Endothelial cell of umbilical vein (primary cell): ENCODE measurements at regions not wholly inside any gene's neighbourhood (a gene's known extent, or its start where the extent isn't known, plus 50 kb on each side); places are given as distances from the start of the nearest gene placed in this dataset.

ENCODE experiments used
- BruUV-seq: library from RNA; stranded (reverse); fragments of 400-500 nt; replicated peaks from 2 replicates; lab custom pipeline; 2021; lab: Mats Ljungman, UMichigan
- CTCF ChIA-PET: fragments of 300-600, 350-600 bp; sonication (Branson Sonifier 250); formaldehyde crosslinking; loops from one replicate; lab custom pipeline; 2021; ENCODE audit warnings: antibody characterized with exemption, inconsistent platforms; lab: Charles Lee
- POLR2A ChIA-PET: fragments of 300-600, 350-600 bp; sonication (Branson Sonifier 250); formaldehyde crosslinking; loops from one replicate; lab custom pipeline; 2021; ENCODE audit warnings: antibody characterized with exemption, inconsistent platforms; lab: Charles Lee
- DNase-seq: peaks from one replicate; pipeline ENCODE4 v3.0.0-alpha.2; 2011; ENCODE audit warnings: low read depth, low spot score
- FAIRE-seq: peaks from 2 replicates; lab custom pipeline; 2011; peaks lifted over from hg19 to GRCh38; lab: Jason Lieb, UNC
- H2AFZ ChIP-seq: 2 replicates; pipeline ENCODE4 v1.6.0; 2012; ENCODE audit warnings: low read depth, low read length, control low read depth, inconsistent platforms
- H3K27ac ChIP-seq: 2 replicates; pipeline ENCODE4 v1.5.1; 2011; ENCODE audit warnings: low read depth, mild to moderate bottlenecking, control low read depth, low read length, moderate library complexity; ENCODE audit not compliant: insufficient read depth
- H3K27me3 ChIP-seq, 2 experiments: 2 replicates each; pipeline versions ENCODE4 v1.6.0 to v1.6.1; 2011; ENCODE audit warnings: low read length in 2 of 2, mixed read lengths in 1 of 2; ENCODE audit not compliant: control insufficient read depth in 2 of 2, insufficient read depth in 2 of 2
- H3K36me3 ChIP-seq, 2 experiments: 2 replicates in 1 of 2; 3 replicates in 1 of 2; pipeline ENCODE4 v1.5.1; 2011; ENCODE audit warnings: low read length in 2 of 2, mild to moderate bottlenecking in 1 of 2, moderate library complexity in 1 of 2; ENCODE audit not compliant: control insufficient read depth in 2 of 2, insufficient read depth in 2 of 2; ENCODE audit errors: extremely low read depth in 1 of 2
- H3K4me1 ChIP-seq: 3 replicates; pipeline ENCODE4 v1.5.1; 2011; ENCODE audit warnings: mild to moderate bottlenecking, low read length; ENCODE audit not compliant: control insufficient read depth, insufficient read depth; ENCODE audit errors: extremely low read depth
- H3K4me2 ChIP-seq: 2 replicates; pipeline ENCODE4 v1.6.1; 2011; ENCODE audit warnings: low read length, control low read depth, mixed read lengths; ENCODE audit not compliant: insufficient read depth
- H3K4me3 ChIP-seq, 3 experiments: fragments of 200-600 bp in 1 of 3; sonication (generic), shearing (Covaris generic) in 1 of 3; replicated peaks in 1 of 3; 2 replicates each; pipeline ENCODE4 v1.5.1; 2011 to 2016; ENCODE audit warnings: control low read depth in 3 of 3, low read length in 3 of 3, mild to moderate bottlenecking in 2 of 3, inconsistent platforms in 1 of 3, low read depth in 1 of 3, moderate library complexity in 1 of 3; ENCODE audit not compliant: insufficient read depth in 1 of 3
- H3K79me2 ChIP-seq: 2 replicates; pipeline ENCODE4 v1.6.0; 2012; ENCODE audit warnings: low read length, inconsistent platforms; ENCODE audit not compliant: control insufficient read depth, insufficient read depth
- H3K9ac ChIP-seq: replicated peaks from 2 replicates; pipeline ENCODE3; 2011; ENCODE audit warnings: low read length, control low read depth; ENCODE audit not compliant: insufficient read depth; ENCODE audit errors: extremely low read depth
- H3K9me1 ChIP-seq: replicated peaks from 3 replicates; pipeline ENCODE4 v1.6.0; 2011; ENCODE audit warnings: mild to moderate bottlenecking, low read length; ENCODE audit not compliant: control insufficient read depth, insufficient read depth; ENCODE audit errors: extremely low read depth
- H3K9me3 ChIP-seq: replicated peaks from 2 replicates; pipeline ENCODE4 v1.5.1; 2012; ENCODE audit warnings: low read length, inconsistent platforms; ENCODE audit not compliant: control insufficient read depth, insufficient read depth
- H4K20me1 ChIP-seq: replicated peaks from 2 replicates; pipeline ENCODE3; 2011; ENCODE audit warnings: mild to moderate bottlenecking, low read length; ENCODE audit not compliant: control insufficient read depth, insufficient read depth; ENCODE audit errors: extremely low read depth
- EZH2 ChIP-seq: IDR thresholded peaks from 2 replicates; pipeline ENCODE4 v1.6.1; 2012; ENCODE audit warnings: borderline replicate concordance, low read depth, mild to moderate bottlenecking, moderate library complexity, low read length, inconsistent platforms; ENCODE audit not compliant: severe bottlenecking
- GATA2 ChIP-seq: IDR thresholded peaks from 2 replicates; pipeline ENCODE4 v1.7.0; 2011; ENCODE audit warnings: low read depth, mild to moderate bottlenecking, moderate library complexity, mixed read lengths, low read length; ENCODE audit not compliant: insufficient read length, insufficient read depth
- JUN ChIP-seq: IDR thresholded peaks from 2 replicates; pipeline ENCODE4 v1.6.1; 2011; ENCODE audit warnings: borderline replicate concordance, low read depth; ENCODE audit not compliant: insufficient read length, insufficient read depth
- MYC ChIP-seq: IDR thresholded peaks from one replicate; pipeline ENCODE4 v1.6.1; 2011; ENCODE audit warnings: mild to moderate bottlenecking, low read depth, low read length
- POLR2A ChIP-seq: IDR thresholded peaks from 2 replicates; pipeline ENCODE4 v1.6.1; 2012; ENCODE audit warnings: low read depth, mild to moderate bottlenecking, control low read depth, low read length
- POLR2AphosphoS5 ChIP-seq: IDR thresholded peaks from 2 replicates; pipeline ENCODE4 v1.6.1; 2012; ENCODE audit warnings: low read depth, mild to moderate bottlenecking, control low read depth, low read length, moderate library complexity; ENCODE audit not compliant: insufficient read depth
- dilution Hi-C: fragments of 300-500 bp; cut with MboI; formaldehyde crosslinking; loops from one replicate; pipeline ENCODE4 v1.15.0; 2019; ENCODE audit warnings: low sequenced_read_pairs; ENCODE audit not compliant: extremely low pct_ligation_motif_present
- intact Hi-C: fragments of 100-400 bp; cut with micrococcal nuclease; formaldehyde crosslinking; loops from one replicate; pipeline ENCODE4 v1.10.0; 2022
- TF ChIP-seq, protein P1 (sequence below), 2 donors: IDR thresholded peaks; 1 replicate in 1 of 2; 2 replicates in 1 of 2; pipeline ENCODE4 v1.5.1; 2011; ENCODE audit warnings: low read length in 2 of 2, mild to moderate bottlenecking in 2 of 2, moderate library complexity in 2 of 2, control low read depth in 1 of 2, inconsistent platforms in 1 of 2, low read depth in 1 of 2; ENCODE audit not compliant: insufficient read depth in 1 of 2; ENCODE audit errors: extremely low read depth in 1 of 2
- TF ChIP-seq, protein P2 (sequence below): IDR thresholded peaks from 2 replicates; pipeline ENCODE4 v1.6.1; 2011; ENCODE audit not compliant: insufficient read depth, insufficient read length

DNA sequence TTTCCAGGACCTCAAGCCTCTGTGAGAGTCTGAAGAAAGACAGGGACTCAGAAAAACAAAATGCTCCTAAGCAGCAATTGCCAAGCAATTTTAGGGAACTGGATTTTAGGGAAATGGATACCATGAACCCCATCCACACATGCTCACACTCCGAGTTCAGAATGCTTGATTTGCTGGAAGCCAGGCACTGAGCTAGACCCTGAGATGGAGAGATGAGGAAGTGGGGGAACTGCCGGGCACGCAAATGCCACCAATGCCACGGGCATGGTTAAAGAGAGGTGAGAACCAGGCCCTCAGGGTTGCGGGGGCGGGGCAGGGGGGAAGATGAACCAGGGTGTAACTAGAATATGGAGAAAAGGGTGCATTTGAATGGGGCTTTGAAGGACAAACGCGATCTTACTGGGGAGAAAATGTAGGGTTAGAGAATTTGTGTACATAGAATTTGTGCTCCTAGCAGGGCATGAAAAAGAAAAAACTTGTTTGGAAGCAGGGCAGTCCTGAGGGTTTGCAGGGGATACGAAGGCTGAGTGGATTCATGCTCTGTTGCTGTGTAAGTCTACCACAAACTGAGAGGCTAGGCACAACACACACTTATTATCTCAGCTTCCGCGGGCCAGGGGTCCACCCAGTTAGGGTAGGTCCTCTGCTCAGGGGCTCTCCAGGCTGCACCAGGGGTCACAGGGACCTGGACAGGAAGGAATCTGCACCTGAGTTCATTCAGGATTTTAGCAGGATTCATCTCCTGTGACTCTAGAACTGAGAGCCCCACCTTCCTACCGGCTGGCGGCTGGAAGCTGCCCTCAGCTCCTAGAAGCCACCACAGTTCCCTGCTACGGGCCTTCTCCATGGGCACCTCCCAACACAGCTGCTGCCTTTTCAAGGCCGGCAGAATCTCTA lies 108.0 kb downstream of the SNX5 start:
- H3K4me3 ChIP-seq: no peak overlapping the region
- no peak overlapping the region for H3K4me2 ChIP-seq
- ChIA-PET CTCF (no interaction called here), POLR2A (no interaction called here)
- DNase-seq (no peak), FAIRE-seq (no peak)
- peaks cover 2% of the 10 kb centered on the region in 2 experiments for H3K27me3 ChIP-seq
- H4K20me1 ChIP-seq: no peaks in the 10 kb centered on the region
- H3K4me1 ChIP-seq: no peaks in the 10 kb centered on the region
- H3K79me2 ChIP-seq: no peaks in the 10 kb centered on the region
- BruUV-seq: no TSS peak
- TF ChIP-seq, protein P1, sequence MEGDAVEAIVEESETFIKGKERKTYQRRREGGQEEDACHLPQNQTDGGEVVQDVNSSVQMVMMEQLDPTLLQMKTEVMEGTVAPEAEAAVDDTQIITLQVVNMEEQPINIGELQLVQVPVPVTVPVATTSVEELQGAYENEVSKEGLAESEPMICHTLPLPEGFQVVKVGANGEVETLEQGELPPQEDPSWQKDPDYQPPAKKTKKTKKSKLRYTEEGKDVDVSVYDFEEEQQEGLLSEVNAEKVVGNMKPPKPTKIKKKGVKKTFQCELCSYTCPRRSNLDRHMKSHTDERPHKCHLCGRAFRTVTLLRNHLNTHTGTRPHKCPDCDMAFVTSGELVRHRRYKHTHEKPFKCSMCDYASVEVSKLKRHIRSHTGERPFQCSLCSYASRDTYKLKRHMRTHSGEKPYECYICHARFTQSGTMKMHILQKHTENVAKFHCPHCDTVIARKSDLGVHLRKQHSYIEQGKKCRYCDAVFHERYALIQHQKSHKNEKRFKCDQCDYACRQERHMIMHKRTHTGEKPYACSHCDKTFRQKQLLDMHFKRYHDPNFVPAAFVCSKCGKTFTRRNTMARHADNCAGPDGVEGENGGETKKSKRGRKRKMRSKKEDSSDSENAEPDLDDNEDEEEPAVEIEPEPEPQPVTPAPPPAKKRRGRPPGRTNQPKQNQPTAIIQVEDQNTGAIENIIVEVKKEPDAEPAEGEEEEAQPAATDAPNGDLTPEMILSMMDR (IDR thresholded peaks at IDR 0.05; ENCODE audit: extremely low read depth in 1 of 2, insufficient read depth in 1 of 2, low read depth in 1 of 2, low read length in 2 of 2): no peak
- TF ChIP-seq POLR2A: no peak
- no peak for TF ChIP-seq GATA2
- no peak for TF ChIP-seq EZH2
- TF ChIP-seq, protein P2, sequence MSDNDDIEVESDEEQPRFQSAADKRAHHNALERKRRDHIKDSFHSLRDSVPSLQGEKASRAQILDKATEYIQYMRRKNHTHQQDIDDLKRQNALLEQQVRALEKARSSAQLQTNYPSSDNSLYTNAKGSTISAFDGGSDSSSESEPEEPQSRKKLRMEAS: no peak
- TF ChIP-seq POLR2AphosphoS5: no peak
- no peak for TF ChIP-seq JUN
- TF ChIP-seq MYC: no peak
- H3K9me3 ChIP-seq: no peaks in the 10 kb centered on the region
- intact Hi-C loops (no loop called here), dilution Hi-C loops (no loop called here)
- no peak overlapping the region for H2AFZ ChIP-seq
- H3K9me1 ChIP-seq: no peaks in the 10 kb centered on the region
- H3K27ac ChIP-seq: no peak overlapping the region
- H3K9ac ChIP-seq: no peak overlapping the region
- no peaks in the 10 kb centered on the region for H3K36me3 ChIP-seq
